ENCODE measurements at regions not wholly inside any gene's neighbourhood (a gene's known extent, or its start where the extent isn't known, plus 50 kb on each side); places are given as distances from the start of the nearest gene placed in this dataset.

- DNase-seq (ENCODE audit: low spot score): no peak
Observed at GRCh38 chr1:39134768-39135333, 69.6 kb upstream of the MACF1 start.

GRCh38 chr1:39136638-39137037 lies 67.9 kb upstream of the MACF1 start:
- no peak for DNase-seq (ENCODE audit: low spot score)

- DNase-seq (ENCODE audit: low spot score): no peak
Observed at GRCh38 chr1:39139723-39140360, 64.7 kb upstream of the MACF1 start.

DNA sequence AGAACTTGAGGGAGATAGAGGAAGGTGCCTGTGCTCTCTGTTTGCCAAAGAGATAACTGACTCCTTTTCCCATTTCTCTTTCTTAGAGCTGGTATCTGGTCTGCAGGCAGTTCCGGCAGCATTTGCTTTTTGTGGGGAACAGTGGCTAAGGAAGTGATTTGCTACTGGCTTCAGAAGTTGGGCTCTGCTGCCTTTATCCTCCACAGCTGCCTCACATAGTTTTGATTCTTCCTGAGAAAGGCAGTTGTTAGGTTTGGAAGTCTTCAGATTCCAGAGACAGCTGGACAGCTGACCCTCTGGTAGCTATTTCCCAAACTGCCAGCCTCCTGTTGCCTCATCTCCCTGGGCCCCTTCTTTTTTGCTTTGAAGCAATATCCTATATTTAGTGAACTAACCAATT lies 62.6 kb upstream of the MACF1 start:
- DNase-seq (ENCODE audit: low spot score): peak; percentile 60

- DNase-seq (ENCODE audit: low spot score): no peak
Observed at GRCh38 chr1:39142401-39143060, 62.0 kb upstream of the MACF1 start.

GRCh38 chr1:39144924-39145323 lies 59.6 kb upstream of the MACF1 start:
- no peak for DNase-seq (ENCODE audit: low spot score)

DNA sequence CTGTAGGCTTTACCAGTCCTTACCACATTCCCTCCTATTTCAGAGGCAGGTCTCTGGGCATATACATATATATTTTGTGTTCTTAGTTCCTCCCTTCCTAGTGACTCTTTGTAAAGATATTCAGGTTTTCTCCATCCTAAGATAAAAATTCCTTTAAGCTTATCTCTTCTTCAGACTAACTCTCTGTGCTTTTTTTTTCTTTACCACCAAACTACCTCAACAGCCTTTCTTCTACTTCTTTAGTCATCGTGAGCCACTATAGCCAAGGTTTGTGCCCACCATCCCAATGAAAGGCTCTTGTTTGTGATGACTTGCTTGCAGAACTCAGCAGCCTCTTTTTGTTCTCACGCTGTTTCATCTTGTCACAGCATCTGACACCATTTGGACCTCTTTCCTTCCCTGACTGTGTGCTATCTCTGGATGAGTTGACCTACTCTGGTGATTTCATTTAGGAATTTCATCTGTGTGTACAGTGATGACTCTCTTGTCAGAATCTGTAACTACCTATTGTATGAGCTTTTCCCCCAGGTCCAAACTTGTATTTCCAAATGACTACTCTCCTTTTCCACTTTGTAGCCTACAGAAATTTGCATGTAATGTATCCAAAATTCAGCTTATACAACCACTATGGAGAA lies 59.0 kb upstream of the MACF1 start:
- DNase-seq (ENCODE audit: low spot score): no peak

- DNase-seq (ENCODE audit: low spot score): no peak
Observed at GRCh38 chr1:39146681-39147080, 57.8 kb upstream of the MACF1 start.

DNA sequence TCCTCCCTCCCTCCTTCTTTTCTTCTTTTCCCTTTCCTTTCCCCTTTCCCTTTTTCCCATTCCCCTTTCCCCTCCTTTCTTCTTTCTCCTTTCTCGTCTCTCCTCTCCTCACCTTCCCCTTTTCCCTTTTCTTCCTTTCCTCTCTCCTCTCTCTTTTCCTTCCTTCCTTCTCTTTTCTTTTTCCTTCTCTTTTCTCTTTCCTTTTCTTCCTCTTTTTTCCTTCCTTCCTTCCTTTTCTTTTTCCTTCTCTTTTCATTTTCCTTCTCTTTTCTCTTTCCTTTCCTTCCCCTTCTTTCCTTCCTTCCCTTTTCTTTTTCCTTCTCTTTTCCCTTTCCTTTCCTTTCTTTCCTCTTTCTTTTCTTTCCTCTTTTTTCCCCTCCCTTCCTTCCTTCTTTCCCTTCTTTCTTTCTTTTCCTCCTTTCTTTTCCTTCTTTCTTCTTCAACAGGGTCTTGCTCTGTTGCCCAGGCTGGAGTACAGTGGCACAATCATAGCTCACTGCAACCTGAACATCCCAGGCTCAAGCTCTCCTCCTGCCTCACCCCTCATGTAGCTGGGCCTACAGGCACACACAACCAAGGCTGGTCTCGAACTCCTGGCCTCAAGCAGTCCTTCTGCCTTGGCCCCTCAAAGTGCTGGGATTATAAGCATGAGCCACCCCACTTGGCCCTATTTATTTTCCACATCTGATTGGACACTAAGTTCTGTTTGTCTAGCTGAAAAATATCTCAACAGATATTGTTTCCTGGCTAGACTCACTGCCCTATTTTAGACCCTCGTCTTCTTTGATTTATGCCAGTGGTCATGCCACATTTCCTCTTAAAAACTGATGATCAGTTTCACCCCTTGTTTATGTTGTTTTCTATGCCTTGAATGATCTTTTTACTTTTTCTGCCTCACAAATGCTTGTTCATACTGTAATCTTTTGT lies 57.1 kb upstream of the MACF1 start:
- no peak for DNase-seq (ENCODE audit: low spot score)

DNA sequence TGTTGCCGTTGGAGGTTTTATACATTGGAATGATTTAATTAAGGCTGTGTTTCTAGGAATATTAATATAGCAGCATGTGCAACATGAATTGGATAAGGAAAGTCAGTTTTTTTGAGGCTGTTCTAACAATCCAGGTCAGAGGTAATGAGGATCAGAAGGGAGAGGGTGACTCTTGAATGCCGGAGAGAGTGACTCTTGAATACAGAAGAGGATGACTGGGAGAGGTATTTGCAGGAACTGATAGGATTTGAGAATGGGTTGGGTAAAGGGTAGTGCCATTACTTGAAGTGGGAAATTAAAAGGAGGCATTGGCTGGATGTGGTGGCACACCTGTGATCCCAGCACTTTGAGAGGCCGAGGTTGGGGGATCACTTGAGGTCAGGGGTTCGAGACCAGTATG lies 55.6 kb upstream of the MACF1 start:
- DNase-seq (ENCODE audit: low spot score): no peak

GRCh38 chr1:39149509-39149908 lies 55.0 kb upstream of the MACF1 start:
- no peak for DNase-seq (ENCODE audit: low spot score)

DNA sequence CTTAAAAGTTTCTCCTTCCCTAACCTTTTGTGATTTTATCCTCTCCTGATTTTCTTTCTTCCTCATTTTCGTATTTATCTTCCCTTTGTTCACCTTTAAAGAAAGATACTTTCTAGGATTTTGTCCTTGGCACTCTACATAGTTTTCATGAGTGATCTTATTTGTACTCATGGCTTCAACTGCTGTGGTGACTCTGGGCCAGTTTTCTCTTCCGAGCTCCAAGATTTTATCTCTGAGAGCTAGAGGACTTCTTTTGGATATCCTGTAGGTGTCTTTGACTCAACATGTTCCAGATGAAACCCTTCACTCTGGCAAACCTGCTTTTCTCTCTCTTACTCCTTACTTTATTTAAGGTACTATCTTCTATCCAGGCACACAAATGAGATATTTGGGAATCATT lies 53.7 kb upstream of the MACF1 start:
- DNase-seq (ENCODE audit: low spot score): no peak

- no peak for DNase-seq (ENCODE audit: low spot score)
Observed at GRCh38 chr1:39151267-39151666, 53.2 kb upstream of the MACF1 start.

DNA sequence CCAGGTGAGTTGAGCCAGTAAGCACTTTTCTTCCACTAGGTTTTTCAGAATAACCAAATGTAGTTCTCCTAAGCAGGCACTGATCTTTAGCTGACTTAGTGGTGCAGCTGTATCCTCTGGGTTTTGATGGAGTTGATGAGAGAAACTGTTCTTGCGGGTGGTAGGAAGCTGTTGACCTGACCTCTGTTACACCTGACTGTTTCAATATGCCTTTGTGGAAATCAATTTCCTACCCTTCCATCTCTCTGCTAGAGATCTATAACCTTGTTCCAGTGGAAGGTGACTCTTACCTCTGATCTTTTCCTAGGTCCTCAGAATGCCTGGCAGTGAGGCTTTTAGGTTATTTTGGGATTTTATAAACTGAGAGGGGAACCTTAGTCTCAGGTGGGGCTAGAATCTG lies 51.6 kb upstream of the MACF1 start:
- no peak for DNase-seq (ENCODE audit: low spot score)

- no peak for DNase-seq (ENCODE audit: low spot score)
Observed at GRCh38 chr1:39153684-39154083, 50.8 kb upstream of the MACF1 start.

- DNase-seq (ENCODE audit: low spot score): peak; percentile 67
Observed at GRCh38 chr1:39154553-39155421, 49.7 kb upstream of the MACF1 start.

All from AG08395 (cell line).